IMR-90 (cell line): ENCODE measurements at regions not wholly inside any gene's neighbourhood (a gene's known extent, or its start where the extent isn't known, plus 50 kb on each side); places are given as distances from the start of the nearest gene placed in this dataset.

ENCODE experiments used
- ATAC-seq: fragments of 200-7000 bp; cut with Tn5 transposase; 2 replicates; pipeline ENCODE4 v1.9.1; 2020; ENCODE audit warnings: low read depth, mild to moderate bottlenecking, moderate library complexity
- BruUV-seq: library from RNA; stranded (reverse); fragments of 400-500 nt; replicated peaks from 2 replicates; lab custom pipeline; 2021; lab: Mats Ljungman, UMichigan
- CTCF ChIA-PET: fragments of 300-600 bp; formaldehyde crosslinking; extraction: SDS; loops from one replicate; lab custom pipeline; 2021; ENCODE audit warnings: antibody characterized with exemption; lab: Yijun Ruan, JAX
- POLR2A ChIA-PET: fragments of 300-600 bp; sonication (Branson Sonifier 250); formaldehyde crosslinking; loops from one replicate; lab custom pipeline; 2022; ENCODE audit warnings: antibody characterized with exemption; ENCODE audit not compliant: unreplicated experiment; lab: Charles Lee
- DNase-seq: peaks from one replicate; pipeline ENCODE4 v3.0.0; 2013
- H2AFZ ChIP-seq: replicated peaks from 2 replicates; pipeline ENCODE3; 2013; ENCODE audit warnings: low read length, mild to moderate bottlenecking; ENCODE audit not compliant: poor library complexity
- H2AK5ac ChIP-seq: 2 replicates; pipeline ENCODE4 v1.6.1; 2013; ENCODE audit warnings: low read depth, low read length, inconsistent platforms
- H2AK9ac ChIP-seq: replicated peaks from 2 replicates; pipeline ENCODE3; 2013; ENCODE audit warnings: mild to moderate bottlenecking, low read depth, low read length, moderate library complexity; ENCODE audit not compliant: poor library complexity
- H2BK120ac ChIP-seq: 2 replicates; pipeline ENCODE4 v1.6.1; 2013; ENCODE audit warnings: low read depth, low read length, inconsistent platforms
- H2BK15ac ChIP-seq: 3 replicates; pipeline ENCODE4 v1.6.1; 2013; ENCODE audit warnings: low read depth, low read length, inconsistent platforms
- H2BK20ac ChIP-seq: 2 replicates; pipeline ENCODE4 v1.6.1; 2013; ENCODE audit warnings: low read depth, mild to moderate bottlenecking, inconsistent platforms, low read length, moderate library complexity
- H2BK5ac ChIP-seq: 2 replicates; pipeline ENCODE4 v1.6.1; 2013; ENCODE audit warnings: mild to moderate bottlenecking, low read depth, low read length, inconsistent platforms; ENCODE audit not compliant: poor library complexity, severe bottlenecking
- H3K14ac ChIP-seq: replicated peaks from 2 replicates; pipeline ENCODE4 v1.6.1; 2013; ENCODE audit warnings: low read depth, low read length, inconsistent platforms
- H3K18ac ChIP-seq: 2 replicates; pipeline ENCODE4 v1.6.1; 2013; ENCODE audit warnings: low read depth, low read length, control low read depth
- H3K23ac ChIP-seq: 2 replicates; pipeline ENCODE4 v1.6.1; 2013; ENCODE audit warnings: low read depth, low read length, inconsistent platforms
- H3K27ac ChIP-seq: 2 replicates; pipeline ENCODE4 v1.5.1; 2013; ENCODE audit warnings: mild to moderate bottlenecking, control low read depth, low read length; ENCODE audit not compliant: insufficient read depth
- H3K27me3 ChIP-seq: 2 replicates; pipeline ENCODE4 v1.6.1; 2013; ENCODE audit warnings: low read length; ENCODE audit not compliant: control insufficient read depth, insufficient read depth
- H3K36me3 ChIP-seq: 2 replicates; pipeline ENCODE4 v1.6.1; 2013; ENCODE audit warnings: low read length, mixed read lengths; ENCODE audit not compliant: control insufficient read depth, insufficient read depth
- H3K4ac ChIP-seq: 2 replicates; pipeline ENCODE4 v1.6.1; 2013; ENCODE audit warnings: low read depth, low read length, inconsistent platforms
- H3K4me1 ChIP-seq: 2 replicates; pipeline ENCODE4 v1.6.1; 2013; ENCODE audit warnings: low read length, mixed read lengths; ENCODE audit not compliant: control insufficient read depth, insufficient read depth
- H3K4me2 ChIP-seq: 2 replicates; pipeline ENCODE4 v1.6.1; 2013; ENCODE audit warnings: low read depth, mild to moderate bottlenecking, control low read depth, low read length, moderate library complexity
- H3K4me3 ChIP-seq: 2 replicates; pipeline ENCODE4 v1.5.1; 2013; ENCODE audit warnings: low read depth, mild to moderate bottlenecking, control low read depth, low read length, moderate library complexity; ENCODE audit not compliant: insufficient read depth
- H3K56ac ChIP-seq: 2 replicates; pipeline ENCODE4 v1.6.1; 2013; ENCODE audit warnings: low read length, inconsistent platforms; ENCODE audit not compliant: insufficient read depth; ENCODE audit errors: extremely low read depth
- H3K79me1 ChIP-seq, 2 experiments: 2 replicates each; pipeline ENCODE4 v1.6.1; 2013; ENCODE audit warnings: low read length in 2 of 2, inconsistent platforms in 1 of 2, low read depth in 1 of 2
- H3K9ac ChIP-seq: 2 replicates; pipeline ENCODE4 v1.6.1; 2013; ENCODE audit warnings: low read depth, low read length, control low read depth
- H3K9me1 ChIP-seq: 2 replicates; pipeline ENCODE4 v1.6.1; 2013; ENCODE audit warnings: low read length, inconsistent platforms; ENCODE audit not compliant: insufficient read depth
- H3K9me3 ChIP-seq: 2 replicates; pipeline ENCODE4 v1.6.1; 2013; ENCODE audit warnings: low read length; ENCODE audit not compliant: control insufficient read depth, insufficient read depth
- H4K20me1 ChIP-seq: 2 replicates; pipeline ENCODE4 v1.6.1; 2013; ENCODE audit warnings: low read length, inconsistent platforms; ENCODE audit not compliant: insufficient read depth
- H4K5ac ChIP-seq: 2 replicates; pipeline ENCODE4 v1.6.1; 2013; ENCODE audit warnings: mild to moderate bottlenecking, low read depth, low read length, control low read depth
- H4K8ac ChIP-seq, 2 experiments: 2 replicates each; pipeline ENCODE4 v1.6.1; 2013; ENCODE audit warnings: low read depth in 2 of 2, low read length in 2 of 2, control low read depth in 1 of 2, inconsistent platforms in 1 of 2
- H4K91ac ChIP-seq: 2 replicates; pipeline ENCODE4 v1.6.1; 2013; ENCODE audit warnings: low read depth, low read length, inconsistent platforms; ENCODE audit not compliant: insufficient read depth
- BHLHE40 ChIP-seq: fragments of 150-350 bp; IDR thresholded peaks from 2 replicates; pipeline ENCODE4 v1.6.1; 2016; ENCODE audit warnings: mild to moderate bottlenecking, low read depth, low read length
- CEBPB ChIP-seq: IDR thresholded peaks from 2 replicates; pipeline ENCODE4 v1.6.1; 2012; ENCODE audit warnings: low read depth, low read length, improper control_type of control experiment
- CHD1 ChIP-seq: IDR thresholded peaks from 2 replicates; pipeline ENCODE4 v1.6.1; 2012; ENCODE audit warnings: low read depth, low read length, improper control_type of control experiment
- CTCF ChIP-seq: conservative IDR thresholded peaks from 2 replicates; pipeline ENCODE4 v1.5.1; 2012; ENCODE audit warnings: mild to moderate bottlenecking, low read depth, low read length, improper control_type of control experiment
- ELK1 ChIP-seq: fragments of 150-350 bp; IDR thresholded peaks from 2 replicates; pipeline ENCODE4 v1.6.1; 2016; ENCODE audit warnings: low read depth, mild to moderate bottlenecking, low read length, moderate library complexity, borderline replicate concordance
- FOS ChIP-seq: fragments of 150-350 bp; IDR thresholded peaks from 2 replicates; pipeline ENCODE4 v1.6.1; 2016; ENCODE audit warnings: low read depth, low read length
- MAFK ChIP-seq: IDR thresholded peaks from 2 replicates; pipeline ENCODE4 v1.6.1; 2012; ENCODE audit warnings: low read depth, low read length, improper control_type of control experiment
- MAZ ChIP-seq: IDR thresholded peaks from 2 replicates; pipeline ENCODE4 v1.6.1; 2012; ENCODE audit warnings: low read depth, mild to moderate bottlenecking, low read length, improper control_type of control experiment, moderate library complexity, borderline replicate concordance
- MXI1 ChIP-seq: IDR thresholded peaks from 2 replicates; pipeline ENCODE4 v1.6.1; 2012; ENCODE audit warnings: low read depth, mild to moderate bottlenecking, low read length, moderate library complexity, borderline replicate concordance
- NFE2L2 ChIP-seq: fragments of 150-350 bp; IDR thresholded peaks from 2 replicates; pipeline ENCODE4 v1.6.1; 2016; ENCODE audit warnings: low read depth, mild to moderate bottlenecking, low read length
- POLR2A ChIP-seq: IDR thresholded peaks from 2 replicates; pipeline ENCODE4 v1.6.1; 2012; ENCODE audit warnings: mild to moderate bottlenecking, low read depth, low read length
- RAD21 ChIP-seq: IDR thresholded peaks from 2 replicates; pipeline ENCODE4 v1.6.1; 2012; ENCODE audit warnings: low read length, improper control_type of control experiment
- RCOR1 ChIP-seq: IDR thresholded peaks from 2 replicates; pipeline ENCODE4 v1.6.1; 2012; ENCODE audit warnings: mild to moderate bottlenecking, low read length, improper control_type of control experiment; ENCODE audit not compliant: insufficient replicate concordance
- RFX5 ChIP-seq: IDR thresholded peaks from 2 replicates; pipeline ENCODE4 v1.8.0; 2012; ENCODE audit warnings: low read depth, mild to moderate bottlenecking, low read length, moderate library complexity
- USF2 ChIP-seq: fragments of 150-350 bp; IDR thresholded peaks from 2 replicates; pipeline ENCODE4 v1.6.1; 2017; ENCODE audit warnings: mild to moderate bottlenecking, antibody characterized with exemption, low read length, low read depth
- dilution Hi-C: fragments of 300-500 bp; cut with HindIII; formaldehyde crosslinking; loops from one replicate; pipeline ENCODE4 v1.14.3; 2018; ENCODE audit warnings: low sequenced_read_pairs; ENCODE audit not compliant: unreplicated experiment
- in situ Hi-C: fragments of 300-500 bp; cut with MboI; formaldehyde crosslinking; loops from 3 replicates; pipeline ENCODE4 v1.14.3; 2019; ENCODE audit warnings: low sequenced_read_pairs, inconsistent platforms, mixed read lengths
- intact Hi-C: fragments of 100-400 bp; cut with micrococcal nuclease; formaldehyde crosslinking; loops from 2 replicates; pipeline ENCODE4 v1.10.0; 2022

GRCh38 chr14:56959121-56959520 lies 148.8 kb upstream of the OTX2 start:
- H2BK20ac ChIP-seq: no peak overlapping the region
- TF ChIP-seq ELK1 (no peak), CHD1 (no peak), POLR2A (no peak), CEBPB (no peak), CTCF (no peak), RFX5 (no peak), RCOR1 (no peak), MAFK (no peak), FOS (no peak), USF2 (no peak), MXI1 (no peak), RAD21 (no peak), NFE2L2 (no peak), MAZ (no peak), BHLHE40 (no peak)
- no peak overlapping the region for H4K91ac ChIP-seq
- no peaks in the 10 kb centered on the region for H4K20me1 ChIP-seq
- H2BK15ac ChIP-seq: no peak overlapping the region
- H2BK120ac ChIP-seq: no peak overlapping the region
- no peak overlapping the region for H3K23ac ChIP-seq
- ChIA-PET POLR2A (no interaction called here), CTCF (no interaction called here)
- no peak overlapping the region for H3K4me2 ChIP-seq
- no peaks in the 10 kb centered on the region for H3K4me1 ChIP-seq
- DNase-seq: no peak
- no peak for ATAC-seq
- H3K9me3 ChIP-seq: no peaks in the 10 kb centered on the region
- no peak overlapping the region for H2AFZ ChIP-seq
- no peaks in the 10 kb centered on the region for H3K79me1 ChIP-seq
- H3K18ac ChIP-seq: no peak overlapping the region
- H4K5ac ChIP-seq: no peak overlapping the region
- intact Hi-C loops (no loop called here), dilution Hi-C loops (no loop called here), in situ Hi-C loops (no loop called here)
- H2AK5ac ChIP-seq: no peak overlapping the region
- H3K56ac ChIP-seq: no peak overlapping the region
- H3K9me1 ChIP-seq: no peaks in the 10 kb centered on the region
- no TSS peak for BruUV-seq
- H3K4me3 ChIP-seq: no peak overlapping the region
- no peaks in the 10 kb centered on the region for H3K36me3 ChIP-seq
- no peak overlapping the region for H3K4ac ChIP-seq
- no peak overlapping the region for H2AK9ac ChIP-seq
- H3K9ac ChIP-seq: no peak overlapping the region
- no peak overlapping the region for H3K14ac ChIP-seq
- no peak overlapping the region for H2BK5ac ChIP-seq
- H3K27me3 ChIP-seq: no peaks in the 10 kb centered on the region
- H4K8ac ChIP-seq: no peak overlapping the region
- no peak overlapping the region for H3K27ac ChIP-seq
